Fibroblast of the aortic adventitia (primary cell): ENCODE measurements at regions not wholly inside any gene's neighbourhood (a gene's known extent, or its start where the extent isn't known, plus 50 kb on each side); places are given as distances from the start of the nearest gene placed in this dataset.

Experiments
- DNase-seq: peaks from one replicate; pipeline ENCODE4 v3.0.0-alpha.2; 2010; ENCODE audit warnings: low read depth
- H3K4me3 ChIP-seq: 2 replicates; pipeline ENCODE4 v1.5.1; 2011; ENCODE audit warnings: low read depth, mild to moderate bottlenecking, control low read depth, low read length, moderate library complexity
- TF ChIP-seq, protein P1 (sequence below): IDR thresholded peaks from 2 replicates; pipeline ENCODE4 v1.5.1; 2011; ENCODE audit warnings: mild to moderate bottlenecking, low read length, control low read depth, inconsistent platforms; ENCODE audit not compliant: insufficient read depth

- no peak for DNase-seq
- H3K4me3 ChIP-seq: no peak overlapping the region
- TF ChIP-seq, protein P1, sequence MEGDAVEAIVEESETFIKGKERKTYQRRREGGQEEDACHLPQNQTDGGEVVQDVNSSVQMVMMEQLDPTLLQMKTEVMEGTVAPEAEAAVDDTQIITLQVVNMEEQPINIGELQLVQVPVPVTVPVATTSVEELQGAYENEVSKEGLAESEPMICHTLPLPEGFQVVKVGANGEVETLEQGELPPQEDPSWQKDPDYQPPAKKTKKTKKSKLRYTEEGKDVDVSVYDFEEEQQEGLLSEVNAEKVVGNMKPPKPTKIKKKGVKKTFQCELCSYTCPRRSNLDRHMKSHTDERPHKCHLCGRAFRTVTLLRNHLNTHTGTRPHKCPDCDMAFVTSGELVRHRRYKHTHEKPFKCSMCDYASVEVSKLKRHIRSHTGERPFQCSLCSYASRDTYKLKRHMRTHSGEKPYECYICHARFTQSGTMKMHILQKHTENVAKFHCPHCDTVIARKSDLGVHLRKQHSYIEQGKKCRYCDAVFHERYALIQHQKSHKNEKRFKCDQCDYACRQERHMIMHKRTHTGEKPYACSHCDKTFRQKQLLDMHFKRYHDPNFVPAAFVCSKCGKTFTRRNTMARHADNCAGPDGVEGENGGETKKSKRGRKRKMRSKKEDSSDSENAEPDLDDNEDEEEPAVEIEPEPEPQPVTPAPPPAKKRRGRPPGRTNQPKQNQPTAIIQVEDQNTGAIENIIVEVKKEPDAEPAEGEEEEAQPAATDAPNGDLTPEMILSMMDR: no peak
Measured at GRCh38 chr10:15444105-15445005, 73.3 kb upstream of the FAM171A1 start.

- TF ChIP-seq, protein P1: no peak
- no peak for DNase-seq
- no peak overlapping the region for H3K4me3 ChIP-seq
Measured at GRCh38 chr10:15442056-15442455, 71.0 kb upstream of the FAM171A1 start.

- DNase-seq: no peak
- no peak overlapping the region for H3K4me3 ChIP-seq
- TF ChIP-seq, protein P1: no peak
Measured at GRCh38 chr10:15440204-15440711, 69.2 kb upstream of the FAM171A1 start.

- peak; percentile 95 for DNase-seq
- H3K4me3 ChIP-seq: peak overlapping the region; percentile 50
- TF ChIP-seq, protein P1: peak; percentile 79
Measured at GRCh38 chr10:15439341-15439842, 68.3 kb upstream of the FAM171A1 start.

GRCh38 chr10:15436696-15437095 is 65.6 kb upstream of the FAM171A1 start:
- TF ChIP-seq, protein P1: no peak
- peak; percentile 54 for DNase-seq
- no peak overlapping the region for H3K4me3 ChIP-seq

- H3K4me3 ChIP-seq: peak overlapping the region; percentile 63
- DNase-seq: peak; percentile 82
- TF ChIP-seq, protein P1: peak; percentile 66
Measured at GRCh38 chr10:15433850-15434537, 62.9 kb upstream of the FAM171A1 start.
